OCI-LY1 (cell line): ENCODE measurements at regions not wholly inside any gene's neighbourhood (a gene's known extent, or its start where the extent isn't known, plus 50 kb on each side); places are given as distances from the start of the nearest gene placed in this dataset.

Experiments
- H2AFZ ChIP-seq: fragments of 200-600 bp; sonication (generic), shearing (Covaris generic); 2 replicates; pipeline ENCODE4 v1.6.0; 2014; ENCODE audit warnings: antibody characterized with exemption, mild to moderate bottlenecking, low read length
- H3F3A ChIP-seq: fragments of 200-600 bp; sonication (generic), shearing (Covaris generic); 2 replicates; pipeline ENCODE4 v1.6.0; 2014; ENCODE audit warnings: mild to moderate bottlenecking, antibody characterized with exemption, low read length, moderate library complexity; ENCODE audit not compliant: insufficient read depth
- H3K27ac ChIP-seq: fragments of 200-600 bp; sonication (generic); 2 replicates; pipeline ENCODE4 v1.5.1; 2014; ENCODE audit warnings: low read length, mixed run types, mild to moderate bottlenecking, low read depth; ENCODE audit not compliant: poor library complexity, severe bottlenecking
- H3K27me3 ChIP-seq: fragments of 200-600 bp; sonication (generic); 2 replicates; pipeline ENCODE4 v1.6.0; 2014; ENCODE audit warnings: antibody characterized with exemption, mild to moderate bottlenecking, low read length, moderate library complexity; ENCODE audit not compliant: insufficient read depth
- H3K36me3 ChIP-seq: fragments of 200-600 bp; sonication (generic); 2 replicates; pipeline ENCODE4 v1.6.1; 2014; ENCODE audit warnings: mild to moderate bottlenecking, antibody characterized with exemption, low read length, moderate library complexity, mixed read lengths; ENCODE audit not compliant: insufficient read depth
- H3K4me1 ChIP-seq: fragments of 200-600 bp; sonication (generic); 2 replicates; pipeline ENCODE4 v1.5.1; 2014; ENCODE audit warnings: mild to moderate bottlenecking, low read length, moderate library complexity; ENCODE audit not compliant: insufficient read depth, severe bottlenecking
- H3K4me2 ChIP-seq: fragments of 200-600 bp; sonication (generic), shearing (Covaris generic); 2 replicates; pipeline ENCODE4 v1.6.1; 2014; ENCODE audit warnings: low read length
- H3K4me3 ChIP-seq: fragments of 200-600 bp; sonication (generic); 2 replicates; pipeline ENCODE4 v1.5.1; 2014; ENCODE audit warnings: low read length, low read depth, mild to moderate bottlenecking, mixed read lengths; ENCODE audit not compliant: poor library complexity, severe bottlenecking
- H3K79me2 ChIP-seq: fragments of 200-600 bp; shearing (Covaris generic); 2 replicates; pipeline ENCODE4 v1.6.1; 2016; ENCODE audit warnings: mixed run types, low read length, mixed read lengths; ENCODE audit not compliant: insufficient read depth
- H3K9ac ChIP-seq: fragments of 200-600 bp; sonication (generic), shearing (Covaris generic); 2 replicates; pipeline ENCODE4 v1.6.1; 2014; ENCODE audit warnings: mild to moderate bottlenecking, low read length, mixed read lengths
- H3K9me2 ChIP-seq: fragments of 200-600 bp; sonication (generic), shearing (Covaris generic); 2 replicates; pipeline ENCODE4 v1.6.1; 2014; ENCODE audit warnings: low read depth, mild to moderate bottlenecking, low read length, mixed read lengths
- H3K9me3 ChIP-seq: fragments of 200-600 bp; shearing (Covaris generic); 2 replicates; pipeline ENCODE4 v1.6.1; 2014; ENCODE audit warnings: low read length, mixed read lengths
- H4K20me1 ChIP-seq: fragments of 200-600 bp; sonication (generic), shearing (Covaris generic); 2 replicates; pipeline ENCODE4 v1.6.0; 2016; ENCODE audit warnings: mild to moderate bottlenecking, low read length; ENCODE audit not compliant: insufficient read depth
- CTCF ChIP-seq: fragments of 200-600 bp; sonication (generic), shearing (Covaris generic); IDR thresholded peaks from 2 replicates; pipeline ENCODE4 v1.5.1; 2017; ENCODE audit warnings: mild to moderate bottlenecking, antibody characterized with exemption, low read length, moderate library complexity, mixed read lengths
- EZH2 ChIP-seq: fragments of 200-600 bp; sonication (generic), shearing (Covaris generic); IDR thresholded peaks from 2 replicates; pipeline ENCODE4 v1.8.0; 2017; ENCODE audit warnings: borderline replicate concordance, mixed run types, mild to moderate bottlenecking, antibody characterized with exemption, low read length, moderate library complexity, mixed read lengths

DNA sequence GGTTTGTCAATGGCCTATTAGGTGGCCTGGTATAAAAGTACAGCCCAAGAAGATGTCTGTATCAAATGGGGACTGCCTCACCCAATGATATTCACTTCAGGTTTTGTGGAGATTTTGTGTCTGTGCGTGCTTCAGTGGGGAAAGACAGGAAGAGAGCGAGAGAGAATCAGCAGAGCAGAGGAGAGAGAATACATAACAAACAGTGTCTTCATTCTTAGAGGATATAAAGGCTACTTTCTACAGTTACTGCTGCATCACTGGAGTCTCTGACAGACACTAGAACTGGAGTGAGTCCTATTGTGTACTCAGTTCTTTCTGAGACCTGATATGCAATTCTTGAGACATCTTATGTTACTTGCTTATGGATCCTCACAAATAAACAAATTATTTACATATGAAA is 115.0 kb downstream of the CASP12 start:
- no peak overlapping the region for H3K4me2 ChIP-seq
- no peaks in the 10 kb centered on the region for H3K9me2 ChIP-seq
- no peaks in the 10 kb centered on the region for H4K20me1 ChIP-seq
- H3K27ac ChIP-seq, result no peak overlapping the region
- no peaks in the 10 kb centered on the region for H3K27me3 ChIP-seq
- H3K4me1 ChIP-seq, result no peaks in the 10 kb centered on the region
- H3K4me3 ChIP-seq, result no peak overlapping the region
- TF ChIP-seq CTCF (no peak), EZH2 (no peak)
- H3K36me3 ChIP-seq, result no peaks in the 10 kb centered on the region
- H2AFZ ChIP-seq, result no peak overlapping the region
- H3K9me3 ChIP-seq, result no peaks in the 10 kb centered on the region
- no peak overlapping the region for H3K9ac ChIP-seq
- no peaks in the 10 kb centered on the region for H3F3A ChIP-seq
- no peaks in the 10 kb centered on the region for H3K79me2 ChIP-seq

DNA sequence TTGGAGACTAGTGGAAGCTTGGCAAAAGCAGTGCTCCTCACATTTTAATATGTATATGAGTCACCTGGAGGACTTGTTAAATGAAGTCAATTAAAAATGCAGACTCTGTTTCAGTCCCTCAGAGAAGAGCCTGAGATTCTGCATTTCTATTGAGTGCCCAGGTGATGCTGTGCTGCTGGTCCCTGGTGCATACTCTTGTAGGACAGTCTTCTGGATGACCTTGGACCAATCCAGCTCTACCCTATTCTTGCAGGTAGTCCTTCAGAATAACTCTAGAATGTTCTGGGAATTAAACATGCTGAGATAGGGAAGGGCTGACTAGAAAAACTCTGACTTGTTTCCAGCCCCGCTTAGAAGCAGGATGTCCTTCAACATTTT is 115.9 kb downstream of the CASP12 start:
- Histone ChIP-seq H4K20me1 (no peaks in the 10 kb centered on the region), H3K36me3 (no peaks in the 10 kb centered on the region), H3K4me1 (no peaks in the 10 kb centered on the region), H3K9me2 (no peaks in the 10 kb centered on the region), H3K4me2 (no peak overlapping the region), H3K79me2 (no peaks in the 10 kb centered on the region), H3K9ac (no peak overlapping the region), H3K9me3 (no peaks in the 10 kb centered on the region), H3K27ac (no peak overlapping the region), H3K4me3 (no peak overlapping the region), H2AFZ (no peak overlapping the region), H3F3A (no peaks in the 10 kb centered on the region), H3K27me3 (no peaks in the 10 kb centered on the region)
- TF ChIP-seq CTCF (no peak), EZH2 (no peak)

- no peak overlapping the region for H3K4me2 ChIP-seq
- H3K9ac ChIP-seq, result no peak overlapping the region
- H3K27me3 ChIP-seq, result no peaks in the 10 kb centered on the region
- no peaks in the 10 kb centered on the region for H3K9me3 ChIP-seq
- no peaks in the 10 kb centered on the region for H3K79me2 ChIP-seq
- H3K4me3 ChIP-seq, result no peak overlapping the region
- no peaks in the 10 kb centered on the region for H3K4me1 ChIP-seq
- no peak for TF ChIP-seq EZH2
- TF ChIP-seq CTCF, result no peak
- H3K9me2 ChIP-seq, result no peaks in the 10 kb centered on the region
- H2AFZ ChIP-seq, result no peak overlapping the region
- H3K27ac ChIP-seq, result no peak overlapping the region
- no peaks in the 10 kb centered on the region for H3F3A ChIP-seq
- no peaks in the 10 kb centered on the region for H4K20me1 ChIP-seq
- no peaks in the 10 kb centered on the region for H3K36me3 ChIP-seq
These were observed 116.4 kb downstream of the CASP12 start for GRCh38 chr11:104781719-104782376.
